GM12878 (cell line): ENCODE measurements at regions not wholly inside any gene's neighbourhood (a gene's known extent, or its start where the extent isn't known, plus 50 kb on each side); places are given as distances from the start of the nearest gene placed in this dataset.

Source experiments
- ATAC-seq: fragments of 200-7000 bp; cut with Tn5 transposase; 3 replicates; pipeline ENCODE4 v1.9.1; 2020; ENCODE audit warnings: mild to moderate bottlenecking, moderate library complexity
- BruUV-seq: library from RNA; stranded (reverse); fragments of 400-500 nt; replicated peaks from 2 replicates; lab custom pipeline; 2021; lab: Mats Ljungman, UMichigan
- CTCF ChIA-PET: fragments of 300-600 bp; sonication (Branson Sonifier 250); formaldehyde crosslinking; extraction: SDS; loops from one replicate; lab custom pipeline; 2021; ENCODE audit warnings: inconsistent platforms; lab: Yijun Ruan, JAX
- POLR2A ChIA-PET: fragments of 350-600 bp; formaldehyde crosslinking; extraction: SDS; loops from one replicate; lab custom pipeline; 2021; ENCODE audit warnings: inconsistent platforms; lab: Charles Lee
- RAD21 ChIA-PET: fragments of 300-600 bp; sonication (Branson Sonifier 250); formaldehyde crosslinking; loops from one replicate; lab custom pipeline; 2023; ENCODE audit warnings: antibody characterized with exemption; ENCODE audit not compliant: unreplicated experiment; lab: Charles Lee
- SMC1A ChIA-PET: fragments of 300-600 bp; sonication (Branson Sonifier 250); formaldehyde crosslinking; loops from one replicate; lab custom pipeline; 2023; ENCODE audit not compliant: unreplicated experiment, uncharacterized antibody; lab: Charles Lee
- DNase-seq: peaks from one replicate; pipeline ENCODE4 v3.0.0-alpha.2; 2011; ENCODE audit warnings: low read depth, low spot score
- FAIRE-seq: peaks from 3 replicates; lab custom pipeline; 2011; peaks lifted over from hg19 to GRCh38; lab: Jason Lieb, UNC
- H2AFZ ChIP-seq: 2 replicates; pipeline ENCODE4 v1.6.0; 2011; ENCODE audit warnings: low read depth, low read length, control low read depth; ENCODE audit not compliant: control insufficient read depth
- H3K27ac ChIP-seq: 2 replicates; pipeline ENCODE4 v1.5.1; 2011; ENCODE audit warnings: control low read depth; ENCODE audit not compliant: control insufficient read depth, insufficient read depth
- H3K27me3 ChIP-seq, 2 experiments: replicated peaks in 1 of 2; 2 replicates each; pipeline versions ENCODE4 v1.6.0 to v1.6.1; 2011; ENCODE audit warnings: low read length in 1 of 2; ENCODE audit not compliant: control insufficient read depth in 2 of 2, insufficient read depth in 2 of 2
- H3K36me3 ChIP-seq, 2 experiments: 2 replicates each; pipeline ENCODE4 v1.5.1; 2011; ENCODE audit warnings: low read length in 1 of 2; ENCODE audit not compliant: control insufficient read depth in 2 of 2, insufficient read depth in 2 of 2
- H3K4me1 ChIP-seq: 2 replicates; pipeline ENCODE4 v1.6.1; 2011; ENCODE audit warnings: mild to moderate bottlenecking, low read length, moderate library complexity, mixed read lengths; ENCODE audit not compliant: control insufficient read depth, insufficient read depth
- H3K4me2 ChIP-seq: 2 replicates; pipeline ENCODE4 v1.6.0; 2011; ENCODE audit warnings: control low read depth; ENCODE audit not compliant: control insufficient read depth, insufficient read depth
- H3K4me3 ChIP-seq: fragments of 200-600 bp; sonication (generic); 2 replicates; pipeline ENCODE4 v1.5.1; 2016
- H3K79me2 ChIP-seq: 2 replicates; pipeline ENCODE4 v1.6.0; 2011; ENCODE audit warnings: low read length; ENCODE audit not compliant: control insufficient read depth, insufficient read depth
- H3K9ac ChIP-seq: 2 replicates; pipeline ENCODE4 v1.8.0; 2011; ENCODE audit warnings: low read length, control low read depth, mixed read lengths; ENCODE audit not compliant: control insufficient read depth, insufficient read depth
- H3K9me3 ChIP-seq: replicated peaks from 3 replicates; pipeline ENCODE4 v1.5.1; 2011; ENCODE audit warnings: mild to moderate bottlenecking, low read length; ENCODE audit not compliant: control insufficient read depth, insufficient read depth
- H4K20me1 ChIP-seq: 2 replicates; pipeline ENCODE4 v1.6.0; 2011; ENCODE audit not compliant: control insufficient read depth, insufficient read depth
- BHLHE40 ChIP-seq, 2 experiments: fragments of 450-650 bp in 1 of 2; IDR thresholded peaks; 2 replicates each; pipeline ENCODE4 v1.6.1; 2011 to 2017; ENCODE audit warnings: low read depth in 2 of 2, borderline replicate concordance in 1 of 2, improper control_type of control experiment in 1 of 2, low read length in 1 of 2, mild to moderate bottlenecking in 1 of 2
- CBX5 ChIP-seq: sonication (generic); IDR thresholded peaks from 2 replicates; pipeline ENCODE4 v1.6.1; 2016; ENCODE audit warnings: low read depth, moderate library complexity, mild to moderate bottlenecking, inconsistent platforms
- CHD1 ChIP-seq: IDR thresholded peaks from 2 replicates; pipeline ENCODE4 v1.6.1; 2012; ENCODE audit warnings: low read depth, low read length, improper control_type of control experiment
- FOXM1 ChIP-seq: IDR thresholded peaks from 2 replicates; pipeline ENCODE4 v1.6.1; 2012; ENCODE audit warnings: low read depth, mild to moderate bottlenecking, inconsistent platforms, low read length, moderate library complexity
- MEF2B ChIP-seq: fragments of 450-650 bp; IDR thresholded peaks from 2 replicates; pipeline ENCODE4 v1.6.1; 2018; ENCODE audit warnings: mild to moderate bottlenecking, moderate library complexity; ENCODE audit not compliant: partially characterized antibody, poor library complexity, severe bottlenecking
- MYB ChIP-seq: fragments of 150-350 bp; IDR thresholded peaks from 2 replicates; pipeline ENCODE4 v1.6.1; 2014; ENCODE audit warnings: mild to moderate bottlenecking, low read depth, low read length, borderline replicate concordance
- NFIC ChIP-seq: IDR thresholded peaks from 2 replicates; pipeline ENCODE4 v1.6.1; 2012; ENCODE audit warnings: low read depth, mild to moderate bottlenecking, inconsistent platforms, low read length, moderate library complexity
- NR2C2 ChIP-seq: IDR thresholded peaks from 2 replicates; pipeline ENCODE4 v1.6.1; 2011; ENCODE audit warnings: borderline replicate concordance, low read depth; ENCODE audit not compliant: control insufficient read depth, insufficient read length
- PML ChIP-seq: IDR thresholded peaks from 2 replicates; pipeline ENCODE4 v1.6.1; 2012; ENCODE audit warnings: low read length, inconsistent platforms
- ZBED1 ChIP-seq: IDR thresholded peaks from 2 replicates; pipeline ENCODE4 v1.6.1; 2016; ENCODE audit warnings: borderline replicate concordance
- ZNF622 ChIP-seq: fragments of 450-650 bp; IDR thresholded peaks from 2 replicates; pipeline ENCODE4 v1.6.1; 2017; ENCODE audit warnings: mild to moderate bottlenecking, inconsistent platforms
- WGBS: methylation state at CpG from one replicate; pipeline ENCODE4 v1.1.6; 2016; ENCODE audit warnings: low lambda C conversion rate; ENCODE audit not compliant: insufficient replicate concordance, insufficient coverage; ENCODE audit errors: missing lambda C conversion rate; 5-methylcytosine and 5-hydroxymethylcytosine counted together
- in situ Hi-C: fragments of 300-500 bp; cut with MboI; formaldehyde crosslinking; loops from 9 replicates; pipeline ENCODE4 v1.14.3; 2018; ENCODE audit warnings: mixed read lengths
- intact Hi-C: fragments of 100-400 bp; cut with micrococcal nuclease; formaldehyde crosslinking; loops from one replicate; pipeline ENCODE4 v1.14.2; 2022; ENCODE audit not compliant: unreplicated experiment
- TF ChIP-seq, protein P1 (sequence below): fragments of 450-650 bp; IDR thresholded peaks from 2 replicates; pipeline ENCODE4 v1.6.1; 2016; ENCODE audit warnings: mild to moderate bottlenecking
- TF ChIP-seq, protein P2 (sequence below): IDR thresholded peaks from 2 replicates; pipeline ENCODE4 v1.6.1; 2011; ENCODE audit warnings: low read depth, mild to moderate bottlenecking, low read length, moderate library complexity, borderline replicate concordance; ENCODE audit errors: extremely low read depth
- TF ChIP-seq, protein P3 (sequence below): fragments of 450-650 bp; IDR thresholded peaks from 2 replicates; pipeline ENCODE4 v1.6.1; 2018; ENCODE audit warnings: borderline replicate concordance, mild to moderate bottlenecking; ENCODE audit not compliant: partially characterized antibody
- TF ChIP-seq, protein P4 (sequence below): fragments of 450-650 bp; IDR thresholded peaks from 2 replicates; pipeline ENCODE4 v1.6.1; 2017; ENCODE audit warnings: low read depth, mild to moderate bottlenecking, moderate library complexity
- TF ChIP-seq, protein P5 (sequence below): IDR thresholded peaks from 2 replicates; pipeline ENCODE4 v1.6.1; 2011; ENCODE audit warnings: mild to moderate bottlenecking, low read depth, low read length, moderate library complexity; ENCODE audit not compliant: insufficient replicate concordance

DNA sequence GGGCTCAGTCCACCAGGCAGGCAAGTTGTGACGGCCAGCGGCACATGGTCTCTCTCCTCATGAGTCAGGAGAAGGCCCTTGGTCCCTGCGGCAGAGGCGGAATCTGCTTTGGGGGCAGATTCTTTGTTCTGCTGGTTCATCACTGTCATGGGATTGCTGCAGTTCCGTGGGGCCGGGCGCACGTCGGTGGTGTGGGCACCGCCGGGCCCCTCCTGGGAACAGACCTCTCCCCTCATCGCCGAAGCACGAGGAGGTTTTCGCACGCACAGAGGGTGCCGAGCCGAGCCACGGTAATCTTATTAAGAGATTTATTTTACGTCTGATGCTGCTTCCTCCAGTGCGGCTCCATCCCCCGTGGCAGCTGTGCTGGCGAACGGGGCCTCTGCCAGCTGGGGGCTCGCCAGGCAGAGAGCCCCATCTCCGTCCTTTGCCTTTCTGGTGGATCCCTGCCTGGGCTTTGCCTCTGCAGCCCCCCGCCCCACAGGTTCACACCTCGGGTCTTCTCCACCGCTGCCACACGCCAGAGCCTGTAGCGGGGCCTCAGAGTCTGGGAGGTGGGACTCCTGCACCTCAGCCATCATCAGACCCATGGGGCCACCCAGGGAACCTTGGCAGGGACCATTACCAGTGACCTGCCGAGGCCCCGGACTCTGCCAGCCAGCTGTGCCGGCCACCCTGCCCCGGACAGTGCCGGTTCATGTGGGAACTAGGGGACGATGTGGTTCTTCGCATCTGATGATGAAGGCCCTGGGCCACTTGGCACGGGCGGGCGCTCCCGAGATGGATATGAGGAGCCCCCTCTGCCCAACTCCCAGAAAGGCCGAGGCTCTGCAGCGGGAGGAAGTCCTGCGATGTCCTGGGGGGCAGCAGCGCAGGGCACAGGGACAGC, 86.7 kb upstream of the NKX1-1 start:
- Histone ChIP-seq H3K4me2 (no peak overlapping the region), H3K79me2 (no peaks in the 10 kb centered on the region), H3K36me3 (no peaks in the 10 kb centered on the region), H3K4me3 (no peak overlapping the region), H2AFZ (no peak overlapping the region), H3K9me3 (no peaks in the 10 kb centered on the region; the same call in 2 of the 3 replicates), H4K20me1 (no peaks in the 10 kb centered on the region), H3K27me3 (no peaks in the 10 kb centered on the region), H3K27ac (no peak overlapping the region), H3K4me1 (no peaks in the 10 kb centered on the region), H3K9ac (no peak overlapping the region)
- CTCF ChIA-PET = no interaction called here
- SMC1A ChIA-PET = no interaction called here
- in situ Hi-C loops = no loop called here
- intact Hi-C loops = no loop called here
- DNase-seq = no peak
- no peak for ATAC-seq
- RAD21 ChIA-PET = no interaction called here
- no TSS peak for BruUV-seq
- TF ChIP-seq CHD1 = no peak
- no peak for TF ChIP-seq ZNF622
- TF ChIP-seq CBX5 = no peak
- no peak for TF ChIP-seq BHLHE40 (IDR thresholded peaks at IDR 0.05; ENCODE audit: borderline replicate concordance in 1 of 2, low read depth in 2 of 2, low read length in 1 of 2)
- TF ChIP-seq MEF2B = no peak
- TF ChIP-seq, protein P1, sequence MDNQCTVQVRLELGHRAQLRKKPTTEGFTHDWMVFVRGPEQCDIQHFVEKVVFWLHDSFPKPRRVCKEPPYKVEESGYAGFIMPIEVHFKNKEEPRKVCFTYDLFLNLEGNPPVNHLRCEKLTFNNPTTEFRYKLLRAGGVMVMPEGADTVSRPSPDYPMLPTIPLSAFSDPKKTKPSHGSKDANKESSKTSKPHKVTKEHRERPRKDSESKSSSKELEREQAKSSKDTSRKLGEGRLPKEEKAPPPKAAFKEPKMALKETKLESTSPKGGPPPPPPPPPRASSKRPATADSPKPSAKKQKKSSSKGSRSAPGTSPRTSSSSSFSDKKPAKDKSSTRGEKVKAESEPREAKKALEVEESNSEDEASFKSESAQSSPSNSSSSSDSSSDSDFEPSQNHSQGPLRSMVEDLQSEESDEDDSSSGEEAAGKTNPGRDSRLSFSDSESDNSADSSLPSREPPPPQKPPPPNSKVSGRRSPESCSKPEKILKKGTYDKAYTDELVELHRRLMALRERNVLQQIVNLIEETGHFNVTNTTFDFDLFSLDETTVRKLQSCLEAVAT = no peak
- TF ChIP-seq, protein P2, sequence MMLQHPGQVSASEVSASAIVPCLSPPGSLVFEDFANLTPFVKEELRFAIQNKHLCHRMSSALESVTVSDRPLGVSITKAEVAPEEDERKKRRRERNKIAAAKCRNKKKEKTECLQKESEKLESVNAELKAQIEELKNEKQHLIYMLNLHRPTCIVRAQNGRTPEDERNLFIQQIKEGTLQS = no peak
- no peak for TF ChIP-seq FOXM1
- TF ChIP-seq PML = no peak
- no peak for TF ChIP-seq MYB
- TF ChIP-seq, protein P3, sequence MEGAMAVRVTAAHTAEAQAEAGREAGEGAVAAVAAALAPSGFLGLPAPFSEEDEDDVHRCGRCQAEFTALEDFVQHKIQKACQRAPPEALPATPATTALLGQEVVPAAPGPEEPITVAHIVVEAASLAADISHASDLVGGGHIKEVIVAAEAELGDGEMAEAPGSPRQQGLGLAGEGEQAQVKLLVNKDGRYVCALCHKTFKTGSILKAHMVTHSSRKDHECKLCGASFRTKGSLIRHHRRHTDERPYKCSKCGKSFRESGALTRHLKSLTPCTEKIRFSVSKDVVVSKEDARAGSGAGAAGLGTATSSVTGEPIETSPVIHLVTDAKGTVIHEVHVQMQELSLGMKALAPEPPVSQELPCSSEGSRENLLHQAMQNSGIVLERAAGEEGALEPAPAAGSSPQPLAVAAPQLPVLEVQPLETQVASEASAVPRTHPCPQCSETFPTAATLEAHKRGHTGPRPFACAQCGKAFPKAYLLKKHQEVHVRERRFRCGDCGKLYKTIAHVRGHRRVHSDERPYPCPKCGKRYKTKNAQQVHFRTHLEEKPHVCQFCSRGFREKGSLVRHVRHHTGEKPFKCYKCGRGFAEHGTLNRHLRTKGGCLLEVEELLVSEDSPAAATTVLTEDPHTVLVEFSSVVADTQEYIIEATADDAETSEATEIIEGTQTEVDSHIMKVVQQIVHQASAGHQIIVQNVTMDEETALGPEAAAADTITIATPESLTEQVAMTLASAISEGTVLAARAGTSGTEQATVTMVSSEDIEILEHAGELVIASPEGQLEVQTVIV = no peak
- TF ChIP-seq, protein P4, sequence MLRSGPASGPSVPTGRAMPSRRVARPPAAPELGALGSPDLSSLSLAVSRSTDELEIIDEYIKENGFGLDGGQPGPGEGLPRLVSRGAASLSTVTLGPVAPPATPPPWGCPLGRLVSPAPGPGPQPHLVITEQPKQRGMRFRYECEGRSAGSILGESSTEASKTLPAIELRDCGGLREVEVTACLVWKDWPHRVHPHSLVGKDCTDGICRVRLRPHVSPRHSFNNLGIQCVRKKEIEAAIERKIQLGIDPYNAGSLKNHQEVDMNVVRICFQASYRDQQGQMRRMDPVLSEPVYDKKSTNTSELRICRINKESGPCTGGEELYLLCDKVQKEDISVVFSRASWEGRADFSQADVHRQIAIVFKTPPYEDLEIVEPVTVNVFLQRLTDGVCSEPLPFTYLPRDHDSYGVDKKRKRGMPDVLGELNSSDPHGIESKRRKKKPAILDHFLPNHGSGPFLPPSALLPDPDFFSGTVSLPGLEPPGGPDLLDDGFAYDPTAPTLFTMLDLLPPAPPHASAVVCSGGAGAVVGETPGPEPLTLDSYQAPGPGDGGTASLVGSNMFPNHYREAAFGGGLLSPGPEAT = no peak
- TF ChIP-seq NFIC = no peak
- no peak for TF ChIP-seq ZBED1
- TF ChIP-seq, protein P5, sequence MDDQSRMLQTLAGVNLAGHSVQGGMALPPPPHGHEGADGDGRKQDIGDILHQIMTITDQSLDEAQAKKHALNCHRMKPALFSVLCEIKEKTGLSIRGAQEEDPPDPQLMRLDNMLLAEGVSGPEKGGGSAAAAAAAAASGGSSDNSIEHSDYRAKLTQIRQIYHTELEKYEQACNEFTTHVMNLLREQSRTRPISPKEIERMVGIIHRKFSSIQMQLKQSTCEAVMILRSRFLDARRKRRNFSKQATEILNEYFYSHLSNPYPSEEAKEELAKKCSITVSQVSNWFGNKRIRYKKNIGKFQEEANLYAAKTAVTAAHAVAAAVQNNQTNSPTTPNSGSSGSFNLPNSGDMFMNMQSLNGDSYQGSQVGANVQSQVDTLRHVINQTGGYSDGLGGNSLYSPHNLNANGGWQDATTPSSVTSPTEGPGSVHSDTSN = no peak
- TF ChIP-seq NR2C2 = no peak
- no peak for FAIRE-seq
- POLR2A ChIA-PET = no interaction called here
- 58% methylated on average over 45 of the region's 46 CpGs for WGBS
